OCI-LY7 (cell line): ENCODE measurements at regions not wholly inside any gene's neighbourhood (a gene's known extent, or its start where the extent isn't known, plus 50 kb on each side); places are given as distances from the start of the nearest gene placed in this dataset.

Source experiments
- EZH2phosphoT487 ChIP-seq: fragments of 200-600 bp; sonication (generic); IDR thresholded peaks from 2 replicates; pipeline ENCODE4 v1.6.1; 2018; ENCODE audit warnings: low read depth, borderline replicate concordance, mild to moderate bottlenecking, mixed run types, antibody characterized with exemption, low read length, moderate library complexity, mixed read lengths
- TF ChIP-seq, protein P1 (sequence below): fragments of 200-600 bp; sonication (generic); conservative IDR thresholded peaks from 2 replicates; pipeline ENCODE4 v1.5.1; 2014; ENCODE audit warnings: mild to moderate bottlenecking, antibody characterized with exemption, low read length, moderate library complexity, mixed read lengths

DNA sequence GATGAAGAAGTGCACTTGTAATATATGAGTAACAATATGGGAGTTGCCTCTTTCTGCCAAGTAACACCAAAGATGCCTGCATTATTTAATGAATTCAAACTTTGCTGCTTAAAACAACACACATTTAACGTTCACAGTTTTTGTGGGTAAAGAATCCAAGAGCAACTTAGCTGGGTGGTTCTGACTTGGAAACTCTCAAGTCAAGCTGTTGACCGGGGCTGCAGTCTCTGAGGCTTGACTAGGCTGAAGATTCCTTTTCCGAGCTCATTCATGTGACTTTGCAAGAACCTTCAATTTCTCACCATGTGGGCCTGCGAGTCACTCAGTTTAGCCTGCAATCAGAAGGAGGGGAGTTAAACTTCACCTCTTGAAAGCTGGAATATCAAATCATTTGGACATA is 53.0 kb upstream of the TRPC7 start:
- TF ChIP-seq, protein P1, sequence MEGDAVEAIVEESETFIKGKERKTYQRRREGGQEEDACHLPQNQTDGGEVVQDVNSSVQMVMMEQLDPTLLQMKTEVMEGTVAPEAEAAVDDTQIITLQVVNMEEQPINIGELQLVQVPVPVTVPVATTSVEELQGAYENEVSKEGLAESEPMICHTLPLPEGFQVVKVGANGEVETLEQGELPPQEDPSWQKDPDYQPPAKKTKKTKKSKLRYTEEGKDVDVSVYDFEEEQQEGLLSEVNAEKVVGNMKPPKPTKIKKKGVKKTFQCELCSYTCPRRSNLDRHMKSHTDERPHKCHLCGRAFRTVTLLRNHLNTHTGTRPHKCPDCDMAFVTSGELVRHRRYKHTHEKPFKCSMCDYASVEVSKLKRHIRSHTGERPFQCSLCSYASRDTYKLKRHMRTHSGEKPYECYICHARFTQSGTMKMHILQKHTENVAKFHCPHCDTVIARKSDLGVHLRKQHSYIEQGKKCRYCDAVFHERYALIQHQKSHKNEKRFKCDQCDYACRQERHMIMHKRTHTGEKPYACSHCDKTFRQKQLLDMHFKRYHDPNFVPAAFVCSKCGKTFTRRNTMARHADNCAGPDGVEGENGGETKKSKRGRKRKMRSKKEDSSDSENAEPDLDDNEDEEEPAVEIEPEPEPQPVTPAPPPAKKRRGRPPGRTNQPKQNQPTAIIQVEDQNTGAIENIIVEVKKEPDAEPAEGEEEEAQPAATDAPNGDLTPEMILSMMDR = no peak
- TF ChIP-seq EZH2phosphoT487 = no peak
